A673 (cell line): ENCODE measurements at regions not wholly inside any gene's neighbourhood (a gene's known extent, or its start where the extent isn't known, plus 50 kb on each side); places are given as distances from the start of the nearest gene placed in this dataset.

Experiments used
- CTCF ChIP-seq: fragments of 300-800, 200-600 bp; sonication (generic); conservative IDR thresholded peaks from 2 replicates; pipeline ENCODE4 v1.5.1; 2017; ENCODE audit warnings: low read depth, mild to moderate bottlenecking, antibody characterized with exemption, low read length, moderate library complexity, mixed read lengths
- EZH2 ChIP-seq: fragments of 200-600 bp; sonication (generic); IDR thresholded peaks from 2 replicates; pipeline ENCODE4 v1.6.1; 2017; ENCODE audit warnings: borderline replicate concordance, low read depth, mild to moderate bottlenecking, mixed read lengths, antibody characterized with exemption, low read length; ENCODE audit not compliant: poor library complexity, severe bottlenecking

- no peak for TF ChIP-seq CTCF
- TF ChIP-seq EZH2: no peak
These were observed 1236.0 kb downstream of the MAT2B start for GRCh38 chr5:164741376-164741775.
